Effector memory CD4-positive, alpha-beta T cell (primary cell): ENCODE measurements at regions not wholly inside any gene's neighbourhood (a gene's known extent, or its start where the extent isn't known, plus 50 kb on each side); places are given as distances from the start of the nearest gene placed in this dataset.

ENCODE experiments used
- DNase-seq, 3 donors: peaks; one replicate each; pipeline ENCODE4 v3.0.0-alpha.2; 2020
- H3K27ac ChIP-seq: 2 replicates; pipeline ENCODE4 v1.7.0; 2013; ENCODE audit warnings: mild to moderate bottlenecking, low read length, moderate library complexity; ENCODE audit not compliant: insufficient read depth, poor library complexity, severe bottlenecking
- H3K27me3 ChIP-seq: replicated peaks from 2 replicates; pipeline ENCODE4 v1.7.0; 2013; ENCODE audit warnings: mild to moderate bottlenecking, low read length; ENCODE audit not compliant: insufficient read depth, control insufficient read depth, poor library complexity, severe bottlenecking
- H3K36me3 ChIP-seq: 2 replicates; pipeline ENCODE4 v1.7.0; 2013; ENCODE audit warnings: mild to moderate bottlenecking, low read length, moderate library complexity; ENCODE audit not compliant: control insufficient read depth, insufficient read depth
- H3K4me1 ChIP-seq: 2 replicates; pipeline ENCODE4 v1.7.0; 2013; ENCODE audit warnings: low read length, mild to moderate bottlenecking; ENCODE audit not compliant: control insufficient read depth, insufficient read depth, poor library complexity, severe bottlenecking
- H3K4me3 ChIP-seq: 2 replicates; pipeline ENCODE4 v1.7.0; 2013; ENCODE audit warnings: low read length, low read depth, mild to moderate bottlenecking; ENCODE audit not compliant: insufficient read depth, poor library complexity, severe bottlenecking
- H3K9me3 ChIP-seq: 2 replicates; pipeline ENCODE4 v1.7.0; 2013; ENCODE audit warnings: mild to moderate bottlenecking, low read length, moderate library complexity; ENCODE audit not compliant: control insufficient read depth

DNA sequence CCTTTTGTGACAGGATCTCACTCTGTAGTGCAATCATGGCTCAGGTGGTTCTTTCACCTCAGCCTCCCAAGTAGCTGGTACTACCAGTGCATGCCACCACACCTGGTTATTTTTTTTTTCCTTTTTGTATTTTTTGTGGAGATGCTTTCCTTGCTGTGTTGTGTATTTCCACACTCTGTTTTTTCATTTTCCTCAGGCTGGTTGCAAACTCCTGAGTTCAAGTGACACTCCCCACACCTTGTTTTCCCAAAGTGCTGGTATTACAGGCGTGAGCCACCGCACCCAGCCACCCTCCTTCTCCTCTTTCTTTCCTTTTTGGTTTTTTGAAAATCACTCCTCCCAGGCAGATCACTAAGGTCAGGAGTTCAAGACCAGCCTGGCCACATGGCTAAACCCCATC, 65.0 kb downstream of the MYCN start:
- no peaks in the 10 kb centered on the region for H3K4me1 ChIP-seq
- H3K9me3 ChIP-seq = no peaks in the 10 kb centered on the region
- H3K27ac ChIP-seq = no peak overlapping the region
- H3K27me3 ChIP-seq = no peaks in the 10 kb centered on the region
- H3K4me3 ChIP-seq = no peak overlapping the region
- H3K36me3 ChIP-seq = no peaks in the 10 kb centered on the region
- DNase-seq = no peak

DNA sequence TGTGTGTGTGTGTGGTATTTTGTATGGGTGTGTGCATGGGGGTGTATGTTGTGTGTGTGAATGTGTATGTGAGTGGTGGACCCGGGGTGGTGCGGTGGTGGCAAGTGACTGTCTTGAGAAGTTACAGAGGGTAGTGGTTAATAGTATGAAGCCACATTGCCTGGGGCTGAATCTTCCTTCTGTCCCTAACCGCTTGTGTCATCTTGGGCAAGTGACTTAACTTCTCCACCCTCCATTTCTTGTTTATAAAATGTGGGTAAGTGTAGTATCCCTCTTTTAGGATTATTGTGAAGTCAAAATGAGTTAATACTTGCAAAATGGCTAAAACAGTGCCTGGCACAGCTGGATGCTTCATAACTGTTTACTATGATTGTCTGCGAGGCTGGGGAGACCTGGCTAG, 63.5 kb downstream of the MYCN start:
- no peaks in the 10 kb centered on the region for H3K9me3 ChIP-seq
- H3K4me3 ChIP-seq = no peak overlapping the region
- H3K36me3 ChIP-seq = no peaks in the 10 kb centered on the region
- no peaks in the 10 kb centered on the region for H3K27me3 ChIP-seq
- DNase-seq = no peak
- H3K4me1 ChIP-seq = no peaks in the 10 kb centered on the region
- H3K27ac ChIP-seq = no peak overlapping the region

DNA sequence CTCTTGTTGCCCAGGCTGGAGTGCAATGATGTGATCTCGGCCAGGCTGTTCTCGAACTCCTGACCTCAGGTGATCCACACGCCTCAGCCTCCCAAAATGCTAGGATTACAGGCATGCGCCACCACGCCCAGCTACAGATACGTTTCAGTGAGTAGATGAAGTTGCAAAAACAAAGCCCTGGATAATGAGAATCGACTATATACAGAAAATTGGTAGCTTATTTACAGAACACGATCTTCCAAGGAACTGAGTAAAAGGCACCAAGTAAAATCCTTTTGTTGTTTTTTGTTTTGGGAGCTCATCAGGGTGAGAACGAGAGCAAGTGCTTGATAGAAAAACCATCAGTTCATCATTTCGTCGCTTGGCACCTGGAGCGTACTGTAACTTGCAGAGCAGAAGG, 62.8 kb downstream of the MYCN start:
- Histone ChIP-seq H3K27ac (no peak overlapping the region), H3K4me3 (no peak overlapping the region), H3K4me1 (no peaks in the 10 kb centered on the region), H3K27me3 (no peaks in the 10 kb centered on the region), H3K36me3 (no peaks in the 10 kb centered on the region), H3K9me3 (no peaks in the 10 kb centered on the region)
- no peak for DNase-seq

DNA sequence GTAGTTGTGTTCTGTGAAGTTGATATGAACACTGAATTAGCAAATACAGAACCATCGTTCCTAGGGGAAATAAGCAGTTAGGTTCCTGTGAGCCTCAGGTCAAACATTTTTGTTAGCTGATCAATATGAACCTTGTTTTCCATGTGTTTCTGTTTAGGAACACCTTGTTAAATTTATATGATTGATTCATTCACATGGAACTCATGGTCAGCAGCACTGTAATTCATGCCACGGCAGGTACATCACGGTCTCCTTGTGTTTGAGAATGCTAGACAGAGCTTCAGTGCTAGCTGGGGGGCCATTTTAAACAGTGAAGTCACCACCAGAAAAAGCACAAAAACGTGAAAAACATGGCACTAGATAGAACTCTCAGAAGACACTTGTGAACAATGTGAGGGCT, 62.2 kb downstream of the MYCN start:
- Histone ChIP-seq H3K4me3 (no peak overlapping the region), H3K36me3 (no peaks in the 10 kb centered on the region), H3K9me3 (no peaks in the 10 kb centered on the region), H3K27me3 (no peaks in the 10 kb centered on the region), H3K27ac (no peak overlapping the region), H3K4me1 (no peaks in the 10 kb centered on the region)
- DNase-seq = no peak

DNA sequence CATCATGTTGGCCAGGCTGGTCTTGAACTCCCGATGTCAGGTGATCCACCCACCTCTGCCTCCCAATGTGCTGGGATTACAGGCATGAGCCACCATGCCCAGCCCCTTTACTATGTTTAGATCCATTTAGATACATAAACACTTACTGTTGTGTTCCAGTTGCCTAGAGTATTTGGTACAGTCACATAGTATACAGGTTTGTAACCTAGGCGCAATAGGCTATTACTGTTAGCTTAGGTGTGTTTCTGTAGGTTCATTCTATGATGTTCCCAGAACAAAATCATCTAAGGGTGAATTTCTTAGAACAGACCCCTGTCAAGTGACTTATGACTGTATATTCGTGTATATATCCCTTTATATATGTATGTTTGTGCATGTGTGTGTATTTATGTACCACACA, 61.8 kb downstream of the MYCN start:
- Histone ChIP-seq H3K27me3 (no peaks in the 10 kb centered on the region), H3K27ac (no peak overlapping the region), H3K36me3 (no peaks in the 10 kb centered on the region), H3K4me1 (no peaks in the 10 kb centered on the region), H3K9me3 (no peaks in the 10 kb centered on the region), H3K4me3 (no peak overlapping the region)
- no peak for DNase-seq

DNA sequence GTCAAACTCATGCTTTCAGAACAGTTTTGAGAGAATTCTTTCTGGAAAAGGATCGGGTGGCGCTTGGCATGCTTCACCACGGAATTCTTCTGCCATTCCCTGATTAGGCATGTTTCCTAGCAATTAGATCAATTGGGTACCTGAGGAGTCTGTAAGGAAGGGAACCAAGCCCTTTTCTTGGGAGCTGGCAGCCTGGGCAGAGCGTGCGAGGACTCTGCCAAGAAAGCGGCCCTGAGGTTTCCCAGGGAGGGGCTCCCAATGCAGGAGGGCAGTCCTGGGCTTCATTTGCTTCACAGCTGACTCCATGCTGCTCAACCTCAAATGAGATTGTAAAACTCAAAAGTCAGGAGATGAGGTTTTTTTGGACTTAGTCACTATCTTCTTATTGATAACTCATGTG, 60.3 kb downstream of the MYCN start:
- Histone ChIP-seq H3K36me3 (no peaks in the 10 kb centered on the region), H3K4me1 (no peaks in the 10 kb centered on the region), H3K27ac (no peak overlapping the region), H3K4me3 (no peak overlapping the region), H3K9me3 (no peaks in the 10 kb centered on the region), H3K27me3 (no peaks in the 10 kb centered on the region)
- no peak for DNase-seq

DNA sequence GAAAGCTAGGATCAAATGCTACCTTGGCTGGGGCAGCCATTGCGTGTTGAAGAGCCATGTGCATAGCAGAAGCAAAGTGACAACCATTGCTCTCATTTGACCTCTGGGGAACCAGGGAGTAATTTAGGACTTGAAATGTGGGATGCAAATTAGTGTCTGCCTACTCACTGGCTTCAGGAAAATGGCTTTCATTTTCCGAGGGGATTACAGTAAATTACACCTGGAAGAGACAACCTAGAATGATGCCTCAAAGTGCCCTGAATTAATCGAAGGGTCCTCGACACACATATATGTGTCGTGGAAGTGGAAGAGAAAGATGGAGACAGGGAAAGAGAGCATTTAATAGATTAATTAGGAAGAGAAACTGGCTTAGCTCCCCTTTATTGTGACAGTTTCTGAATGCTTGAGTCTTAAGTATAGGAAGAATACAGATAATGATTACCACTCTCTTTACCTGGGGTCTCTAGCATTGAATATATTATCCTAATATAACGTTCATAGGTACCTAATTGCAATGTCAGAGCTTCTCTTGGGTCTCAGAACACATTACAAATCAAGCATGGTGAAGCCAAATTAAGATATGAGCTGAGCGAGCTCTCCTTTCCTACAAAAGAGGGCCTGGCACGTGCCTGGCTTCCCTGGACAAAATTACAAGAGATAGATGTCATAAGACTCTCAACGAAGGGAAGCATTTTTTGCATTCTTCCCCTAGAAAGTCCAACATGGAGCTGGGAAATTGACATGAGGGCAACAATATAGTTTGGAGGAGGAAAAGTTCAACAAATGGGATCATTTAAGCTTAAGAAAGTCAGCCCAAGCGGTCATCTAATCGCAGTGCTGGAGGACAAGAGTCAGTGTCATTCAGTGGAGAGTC, 59.5 kb downstream of the MYCN start:
- DNase-seq = no peak
- Histone ChIP-seq H3K27ac (no peak overlapping the region), H3K36me3 (no peaks in the 10 kb centered on the region), H3K4me1 (no peaks in the 10 kb centered on the region), H3K9me3 (no peaks in the 10 kb centered on the region), H3K27me3 (no peaks in the 10 kb centered on the region), H3K4me3 (no peak overlapping the region)

DNA sequence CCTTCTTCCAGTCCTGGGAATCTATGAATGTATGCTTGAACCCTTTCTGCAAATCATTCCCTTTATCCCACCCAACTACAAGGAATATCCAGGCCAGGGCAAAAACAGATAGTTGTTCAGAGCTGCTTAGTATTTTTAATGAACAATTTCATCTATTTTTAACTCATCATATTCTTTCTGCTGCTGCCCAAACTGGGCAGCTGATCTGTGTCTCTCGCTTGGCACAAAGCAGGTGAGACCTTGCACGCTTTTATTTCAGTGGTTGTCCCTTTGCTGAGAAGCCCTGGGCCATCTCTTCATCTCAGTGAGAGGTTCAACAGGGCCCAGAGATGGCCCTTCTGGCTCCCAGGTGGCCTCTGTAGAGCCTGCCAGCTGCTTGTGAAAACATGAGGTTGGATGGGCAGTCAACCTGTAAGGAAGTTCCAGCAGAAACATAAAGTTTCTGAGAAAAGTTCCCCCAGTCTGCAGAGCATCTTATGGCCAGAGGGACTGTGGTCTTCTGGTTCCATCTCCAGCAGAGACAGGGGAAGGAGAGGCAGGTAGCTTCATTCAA, 57.5 kb downstream of the MYCN start:
- no peaks in the 10 kb centered on the region for H3K27me3 ChIP-seq
- no peak overlapping the region for H3K27ac ChIP-seq
- no peaks in the 10 kb centered on the region for H3K4me1 ChIP-seq
- no peak overlapping the region for H3K4me3 ChIP-seq
- no peaks in the 10 kb centered on the region for H3K9me3 ChIP-seq
- no peak for DNase-seq
- no peaks in the 10 kb centered on the region for H3K36me3 ChIP-seq

DNA sequence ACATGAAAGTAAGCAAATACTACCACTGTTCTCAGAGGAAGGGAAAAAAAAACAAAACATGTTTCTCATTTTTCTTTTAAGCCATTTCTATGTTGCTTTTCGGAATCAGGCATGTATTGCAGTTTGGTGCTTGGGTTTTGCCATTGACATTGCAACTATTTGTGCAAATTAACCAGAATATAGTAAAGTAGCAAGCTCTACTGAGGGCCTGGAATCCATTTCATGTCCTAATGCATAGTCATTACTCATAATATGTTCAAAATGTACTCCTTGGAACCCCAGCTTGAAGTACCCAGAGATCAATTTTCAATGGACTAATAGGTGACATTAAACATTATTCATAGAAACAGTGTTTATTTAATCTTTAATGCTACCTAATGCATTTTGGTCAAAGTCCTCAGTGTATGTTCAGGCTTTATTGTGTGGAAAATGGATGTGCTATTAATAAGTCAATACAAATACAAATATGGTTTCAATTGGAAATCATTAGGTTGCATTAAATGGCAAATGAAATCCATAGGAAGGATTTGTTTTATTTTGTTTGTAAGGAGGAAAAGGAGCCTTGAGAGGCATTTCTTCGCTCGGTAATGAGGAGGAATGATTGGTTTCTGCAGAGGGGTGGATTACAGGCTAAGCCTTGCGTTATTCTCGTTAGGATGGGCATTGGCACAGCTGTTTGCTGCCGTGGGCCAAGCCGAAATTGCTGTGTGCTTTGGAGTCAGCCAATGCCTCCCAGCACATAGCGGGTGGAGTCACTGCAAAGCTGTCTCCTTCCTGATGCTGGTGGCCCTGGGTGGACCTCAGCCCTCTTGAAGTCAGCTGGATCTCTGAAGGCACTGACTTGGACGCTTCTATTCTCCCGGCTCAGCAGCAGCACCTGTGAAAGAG, 56.4 kb downstream of the MYCN start:
- H3K27me3 ChIP-seq = no peaks in the 10 kb centered on the region
- no peak for DNase-seq
- H3K27ac ChIP-seq = no peak overlapping the region
- H3K4me1 ChIP-seq = no peaks in the 10 kb centered on the region
- H3K36me3 ChIP-seq = no peaks in the 10 kb centered on the region
- no peaks in the 10 kb centered on the region for H3K9me3 ChIP-seq
- H3K4me3 ChIP-seq = no peak overlapping the region
